ENCODE measurements at regions not wholly inside any gene's neighbourhood (a gene's known extent, or its start where the extent isn't known, plus 50 kb on each side); places are given as distances from the start of the nearest gene placed in this dataset.

DNA sequence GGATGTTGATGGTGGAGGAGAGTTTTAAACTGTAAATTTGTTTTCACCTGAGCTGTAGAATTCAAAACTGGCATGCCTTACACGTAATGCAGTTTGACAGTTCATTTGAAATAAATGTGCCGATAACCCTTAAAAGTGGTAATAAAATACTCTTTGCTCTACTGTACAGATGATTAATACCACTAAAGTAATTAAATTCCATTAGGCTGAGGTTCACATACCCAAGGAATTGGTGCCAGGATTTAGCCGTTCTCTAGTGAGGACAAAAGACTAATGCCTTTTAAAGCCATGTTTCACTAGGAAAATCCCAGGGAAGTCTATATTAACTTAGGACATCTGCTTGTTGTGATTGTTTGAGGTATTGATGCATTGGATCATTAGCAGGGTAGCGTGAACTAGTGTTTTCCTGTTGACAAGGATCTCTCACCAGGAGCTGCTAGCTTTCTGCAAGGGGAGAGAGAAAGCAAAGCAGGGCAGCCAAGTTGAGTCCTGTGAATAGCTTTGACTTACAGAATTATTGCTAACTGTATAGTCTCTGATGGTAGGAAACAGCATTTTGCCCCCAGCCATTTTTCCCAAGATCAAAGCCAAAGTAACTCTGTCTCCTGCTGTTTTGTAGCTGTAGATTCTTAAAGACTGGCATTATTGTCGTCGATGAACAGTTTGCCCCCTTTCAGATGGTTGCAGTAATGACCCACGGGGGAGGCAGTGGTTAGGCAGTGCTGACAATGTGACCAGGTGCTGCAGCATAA, 280.9 kb upstream of the FANCL start:
- TF ChIP-seq EZH2 (IDR thresholded peaks at IDR 0.05; ENCODE audit: low read depth, low read length, severe bottlenecking) (no peak), EP300 (IDR thresholded peaks at IDR 0.05; ENCODE audit: borderline replicate concordance in 1 of 2, low read depth in 2 of 2, low read length in 2 of 2) (no peak), CHD1 (IDR thresholded peaks at IDR 0.05; ENCODE audit: low read depth, low read length) (no peak), FOSL1 (IDR thresholded peaks at IDR 0.05; ENCODE audit: insufficient read depth, low read depth, low read length) (no peak), BACH1 (IDR thresholded peaks at IDR 0.05; ENCODE audit: low read length) (no peak)
- TF ChIP-seq, protein P1, sequence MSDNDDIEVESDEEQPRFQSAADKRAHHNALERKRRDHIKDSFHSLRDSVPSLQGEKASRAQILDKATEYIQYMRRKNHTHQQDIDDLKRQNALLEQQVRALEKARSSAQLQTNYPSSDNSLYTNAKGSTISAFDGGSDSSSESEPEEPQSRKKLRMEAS (IDR thresholded peaks at IDR 0.05), result no peak
- TF ChIP-seq, protein P2, sequence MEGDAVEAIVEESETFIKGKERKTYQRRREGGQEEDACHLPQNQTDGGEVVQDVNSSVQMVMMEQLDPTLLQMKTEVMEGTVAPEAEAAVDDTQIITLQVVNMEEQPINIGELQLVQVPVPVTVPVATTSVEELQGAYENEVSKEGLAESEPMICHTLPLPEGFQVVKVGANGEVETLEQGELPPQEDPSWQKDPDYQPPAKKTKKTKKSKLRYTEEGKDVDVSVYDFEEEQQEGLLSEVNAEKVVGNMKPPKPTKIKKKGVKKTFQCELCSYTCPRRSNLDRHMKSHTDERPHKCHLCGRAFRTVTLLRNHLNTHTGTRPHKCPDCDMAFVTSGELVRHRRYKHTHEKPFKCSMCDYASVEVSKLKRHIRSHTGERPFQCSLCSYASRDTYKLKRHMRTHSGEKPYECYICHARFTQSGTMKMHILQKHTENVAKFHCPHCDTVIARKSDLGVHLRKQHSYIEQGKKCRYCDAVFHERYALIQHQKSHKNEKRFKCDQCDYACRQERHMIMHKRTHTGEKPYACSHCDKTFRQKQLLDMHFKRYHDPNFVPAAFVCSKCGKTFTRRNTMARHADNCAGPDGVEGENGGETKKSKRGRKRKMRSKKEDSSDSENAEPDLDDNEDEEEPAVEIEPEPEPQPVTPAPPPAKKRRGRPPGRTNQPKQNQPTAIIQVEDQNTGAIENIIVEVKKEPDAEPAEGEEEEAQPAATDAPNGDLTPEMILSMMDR (IDR thresholded peaks at IDR 0.05; ENCODE audit: control extremely low read depth in 1 of 3, insufficient read depth in 1 of 3, low read depth in 1 of 3, low read length in 3 of 3), result no peak
